Thymus (tissue), 11 donors: ENCODE measurements at regions not wholly inside any gene's neighbourhood (a gene's known extent, or its start where the extent isn't known, plus 50 kb on each side); places are given as distances from the start of the nearest gene placed in this dataset.
"Not testable (repeated sequence)": the region's sequence is repeated elsewhere in the genome, so short reads cannot be mapped to it uniquely, and the experiment has no call there.

Experiments used
- DNase-seq, 9 donors: peaks; one replicate each; pipeline ENCODE4 v3.0.0-alpha.2; 2013; ENCODE audit warnings: low spot score in 9 of 9, low read depth in 6 of 9, missing footprints in 1 of 9
- H3K27ac ChIP-seq, 2 donors: one replicate each; pipeline ENCODE4 v1.5.1; 2013; ENCODE audit warnings: control low read depth in 1 of 2, low read depth in 1 of 2, low read length in 1 of 2, mild to moderate bottlenecking in 1 of 2, moderate library complexity in 1 of 2
- H3K27me3 ChIP-seq, 2 donors: one replicate each; pipeline ENCODE4 v1.5.1; 2013; ENCODE audit warnings: low read length in 1 of 2; ENCODE audit not compliant: control insufficient read depth in 2 of 2, insufficient read depth in 1 of 2
- H3K36me3 ChIP-seq, 2 donors: one replicate each; pipeline ENCODE4 v1.5.1; 2013; ENCODE audit warnings: low read length in 1 of 2, mild to moderate bottlenecking in 1 of 2, moderate library complexity in 1 of 2; ENCODE audit not compliant: control insufficient read depth in 2 of 2, insufficient read depth in 2 of 2
- H3K4me1 ChIP-seq, 2 donors: one replicate each; pipeline ENCODE4 v1.5.1; 2013; ENCODE audit warnings: low read length in 2 of 2; ENCODE audit not compliant: control insufficient read depth in 2 of 2, insufficient read depth in 2 of 2
- H3K4me3 ChIP-seq, 2 donors: one replicate each; pipeline ENCODE4 v1.5.1; 2013; ENCODE audit warnings: low read length in 2 of 2, control low read depth in 1 of 2, mild to moderate bottlenecking in 1 of 2
- H3K9me3 ChIP-seq, 2 donors: one replicate each; pipeline ENCODE4 v1.5.1; 2013; ENCODE audit warnings: low read length in 1 of 2, mild to moderate bottlenecking in 1 of 2; ENCODE audit not compliant: control insufficient read depth in 2 of 2, insufficient read depth in 1 of 2
- WGBS: extraction: QIAGEN DNeasy Blood & Tissue Kit; methylation state at CpG from one replicate; pipeline ENCODE4 v1.1.7; 2013; 5-methylcytosine and 5-hydroxymethylcytosine counted together
- donor health status: healthy.

GRCh38 chr12:24352363-24352762, 402.9 kb upstream of the SOX5 start:
- H3K27me3 ChIP-seq: no peaks in the 10 kb centered on the region
- 98% methylated on average over 5 of the region's 5 CpGs for WGBS
- no peak overlapping the region for H3K4me3 ChIP-seq
- H3K4me1 ChIP-seq: no peaks in the 10 kb centered on the region
- H3K36me3 ChIP-seq: no peaks in the 10 kb centered on the region
- no peaks in the 10 kb centered on the region for H3K9me3 ChIP-seq
- no peak overlapping the region for H3K27ac ChIP-seq
- no peak for DNase-seq

- H3K4me3 ChIP-seq: no peak overlapping the region
- DNase-seq: no peak
- H3K27me3 ChIP-seq: no peaks in the 10 kb centered on the region
- H3K36me3 ChIP-seq: no peaks in the 10 kb centered on the region
- H3K4me1 ChIP-seq: no peaks in the 10 kb centered on the region
- no peak overlapping the region for H3K27ac ChIP-seq
- 94% methylated on average over 4 of the region's 4 CpGs for WGBS
- H3K9me3 ChIP-seq: no peaks in the 10 kb centered on the region
Measured at GRCh38 chr12:24349051-24349799, 399.8 kb upstream of the SOX5 start.

GRCh38 chr12:24348180-24348579, 398.7 kb upstream of the SOX5 start:
- H3K4me3 ChIP-seq, H3K36me3 ChIP-seq, H3K9me3 ChIP-seq, H3K4me1 ChIP-seq, H3K27me3 ChIP-seq, H3K27ac ChIP-seq, DNase-seq: not testable (repeated sequence)
- whole genome bisulfite sequencing: 87% methylated on average over 5 of the region's 5 CpGs

- no peaks in the 10 kb centered on the region for H3K36me3 ChIP-seq
- H3K27ac ChIP-seq: no peak overlapping the region
- no peaks in the 10 kb centered on the region for H3K9me3 ChIP-seq
- H3K4me1 ChIP-seq: no peaks in the 10 kb centered on the region
- no peaks in the 10 kb centered on the region for H3K27me3 ChIP-seq
- DNase-seq: no peak
- H3K4me3 ChIP-seq: no peak overlapping the region
Measured at GRCh38 chr12:24328261-24328660, 378.8 kb upstream of the SOX5 start.

GRCh38 chr12:24325331-24325730, 375.9 kb upstream of the SOX5 start:
- no peaks in the 10 kb centered on the region for H3K4me1 ChIP-seq
- DNase-seq: no peak
- 92% methylated on average over 3 of the region's 3 CpGs for WGBS

GRCh38 chr12:24307716-24308335, 358.4 kb upstream of the SOX5 start:
- 77% methylated on average over 6 of the region's 6 CpGs for WGBS
- Histone ChIP-seq H3K27me3 (no peaks in the 10 kb centered on the region), H3K36me3 (no peaks in the 10 kb centered on the region), H3K4me1 (peaks cover 0 to 5% of the 10 kb centered on the region in 2 donors), H3K9me3 (no peaks in the 10 kb centered on the region), H3K4me3 (no peak overlapping the region), H3K27ac (no peak overlapping the region)
- no peak for DNase-seq

More at GRCh38 chr12:24325331-24325730, 375.9 kb upstream of the SOX5 start:
- Histone ChIP-seq H3K9me3 (no peaks in the 10 kb centered on the region), H3K36me3 (no peaks in the 10 kb centered on the region), H3K4me3 (no peak overlapping the region), H3K27me3 (no peaks in the 10 kb centered on the region), H3K27ac (no peak overlapping the region)

- DNase-seq: no peak
- no peaks in the 10 kb centered on the region for H3K36me3 ChIP-seq
- WGBS: 98% methylated on average over 2 of the region's 3 CpGs
- H3K27me3 ChIP-seq: no peaks in the 10 kb centered on the region
- no peak overlapping the region for H3K4me3 ChIP-seq
- H3K27ac ChIP-seq: no peak overlapping the region
- H3K9me3 ChIP-seq: no peaks in the 10 kb centered on the region
- peaks cover 0 to 5% of the 10 kb centered on the region in 2 donors for H3K4me1 ChIP-seq
Measured at GRCh38 chr12:24307153-24307552, 357.7 kb upstream of the SOX5 start.

- no peaks in the 10 kb centered on the region for H3K9me3 ChIP-seq
- H3K4me3 ChIP-seq: no peak overlapping the region
- H3K27me3 ChIP-seq: no peaks in the 10 kb centered on the region
- H3K36me3 ChIP-seq: no peaks in the 10 kb centered on the region
- DNase-seq: no peak
- peaks cover 0 to 5% of the 10 kb centered on the region in 2 donors for H3K4me1 ChIP-seq
- no peak overlapping the region for H3K27ac ChIP-seq
- 75% methylated on average over 6 of the region's 6 CpGs for WGBS
Measured at GRCh38 chr12:24306001-24306400, 356.5 kb upstream of the SOX5 start.

GRCh38 chr12:24304285-24304684, 354.8 kb upstream of the SOX5 start:
- no peaks in the 10 kb centered on the region for H3K9me3 ChIP-seq
- DNase-seq: no peak
- H3K27me3 ChIP-seq: no peaks in the 10 kb centered on the region
- no peaks in the 10 kb centered on the region for H3K36me3 ChIP-seq
- no peak overlapping the region for H3K4me3 ChIP-seq
- WGBS: 97% methylated on average over 4 of the region's 4 CpGs
- peaks cover 0 to 5% of the 10 kb centered on the region in 2 donors for H3K4me1 ChIP-seq
- H3K27ac ChIP-seq: no peak overlapping the region
